Mucosa of stomach (tissue), 1 donor: ENCODE measurements at regions not wholly inside any gene's neighbourhood (a gene's known extent, or its start where the extent isn't known, plus 50 kb on each side); places are given as distances from the start of the nearest gene placed in this dataset.

ENCODE experiments used
- H3K27me3 ChIP-seq: one replicate; pipeline ENCODE4 v1.7.0; 2013; ENCODE audit warnings: mild to moderate bottlenecking, low read length; ENCODE audit not compliant: control insufficient read depth, insufficient read depth
- H3K36me3 ChIP-seq: one replicate; pipeline ENCODE4 v1.7.0; 2013; ENCODE audit warnings: low read length; ENCODE audit not compliant: control insufficient read depth, insufficient read depth
- H3K4me1 ChIP-seq: one replicate; pipeline ENCODE4 v1.7.0; 2013; ENCODE audit warnings: mild to moderate bottlenecking, low read length; ENCODE audit not compliant: control insufficient read depth, insufficient read depth
- H3K4me3 ChIP-seq: one replicate; pipeline ENCODE4 v1.7.0; 2013; ENCODE audit warnings: low read length
- H3K9ac ChIP-seq: one replicate; pipeline ENCODE4 v1.7.0; 2013; ENCODE audit warnings: mild to moderate bottlenecking, low read length, moderate library complexity
- H3K9me3 ChIP-seq: one replicate; pipeline ENCODE4 v1.7.0; 2013; ENCODE audit warnings: mild to moderate bottlenecking, low read length, moderate library complexity; ENCODE audit not compliant: control insufficient read depth
- donor health status: Pancreatic carcinoma.

DNA sequence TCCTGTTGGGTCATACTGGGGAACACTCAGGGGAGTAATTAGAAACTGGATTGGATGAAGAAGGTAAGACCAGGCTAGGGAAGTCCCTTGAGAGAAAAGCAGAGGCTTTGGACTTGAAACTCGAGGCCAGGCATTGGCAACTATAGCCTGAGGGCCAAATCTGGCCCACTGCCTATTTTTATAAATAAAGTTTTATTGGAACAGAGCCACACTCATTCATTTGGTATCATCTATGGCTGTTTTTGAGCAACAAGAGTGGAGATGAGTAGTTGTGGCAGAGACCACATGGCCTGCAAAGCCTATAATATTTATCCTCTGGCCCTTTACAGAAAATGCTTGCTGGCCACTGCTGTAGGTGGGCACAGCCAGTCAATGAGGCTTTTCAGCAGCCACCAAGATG, 301.4 kb downstream of the UACA start:
- Histone ChIP-seq H3K27me3 (peaks cover under 1% of the 10 kb centered on the region), H3K4me3 (no peak overlapping the region), H3K9me3 (no peaks in the 10 kb centered on the region), H3K36me3 (no peaks in the 10 kb centered on the region), H3K9ac (no peak overlapping the region), H3K4me1 (no peaks in the 10 kb centered on the region)

GRCh38 chr15:70461017-70461416, 302.3 kb downstream of the UACA start:
- no peak overlapping the region for H3K9ac ChIP-seq
- H3K4me1 ChIP-seq, result no peaks in the 10 kb centered on the region
- H3K4me3 ChIP-seq, result no peak overlapping the region
- H3K9me3 ChIP-seq, result no peaks in the 10 kb centered on the region
- H3K36me3 ChIP-seq, result no peaks in the 10 kb centered on the region
- no peaks in the 10 kb centered on the region for H3K27me3 ChIP-seq

DNA sequence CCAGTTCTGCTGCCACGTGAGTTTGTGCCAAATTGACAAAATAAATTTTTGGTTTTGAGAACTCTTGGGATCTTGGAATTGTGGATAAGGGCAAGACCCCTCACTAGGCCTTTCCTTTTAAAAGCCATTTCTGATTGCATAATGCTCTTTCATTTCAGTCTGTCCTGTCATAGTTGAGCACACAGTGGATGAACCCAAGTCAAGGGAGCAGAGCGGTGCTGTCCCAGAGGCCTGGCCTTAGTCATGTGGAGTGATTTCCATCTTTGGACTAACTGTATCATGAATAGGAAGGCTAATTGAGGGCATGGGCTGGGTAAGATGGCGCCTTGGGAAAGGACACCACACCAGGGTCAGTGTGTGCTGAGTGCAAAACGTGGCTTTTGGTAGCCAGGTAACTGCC, 304.0 kb downstream of the UACA start:
- Histone ChIP-seq H3K9ac (no peak overlapping the region), H3K36me3 (no peaks in the 10 kb centered on the region), H3K4me3 (no peak overlapping the region), H3K27me3 (no peaks in the 10 kb centered on the region), H3K4me1 (no peaks in the 10 kb centered on the region), H3K9me3 (no peaks in the 10 kb centered on the region)

DNA sequence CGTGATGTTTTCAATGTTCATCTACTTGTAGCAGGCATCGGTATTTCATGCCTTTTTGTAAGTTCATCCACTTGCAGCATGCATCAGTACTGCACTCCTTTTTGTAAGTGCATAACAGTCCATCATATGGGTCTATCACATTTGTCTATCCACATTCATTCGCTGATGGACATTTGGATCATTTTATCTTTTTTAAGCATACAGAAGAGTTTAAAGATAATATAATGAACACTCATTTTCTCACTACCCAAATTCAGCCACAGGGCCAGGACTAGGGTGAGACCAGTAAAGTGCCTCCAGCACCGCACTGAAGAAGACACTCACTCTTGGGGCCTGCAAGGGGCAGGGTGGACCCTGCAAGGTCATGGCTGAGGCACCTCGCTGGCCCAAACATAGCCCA, 309.6 kb downstream of the UACA start:
- Histone ChIP-seq H3K27me3 (peaks cover 11% of the 10 kb centered on the region), H3K36me3 (no peaks in the 10 kb centered on the region), H3K9ac (no peak overlapping the region), H3K9me3 (no peaks in the 10 kb centered on the region), H3K4me3 (no peak overlapping the region), H3K4me1 (no peaks in the 10 kb centered on the region)

DNA sequence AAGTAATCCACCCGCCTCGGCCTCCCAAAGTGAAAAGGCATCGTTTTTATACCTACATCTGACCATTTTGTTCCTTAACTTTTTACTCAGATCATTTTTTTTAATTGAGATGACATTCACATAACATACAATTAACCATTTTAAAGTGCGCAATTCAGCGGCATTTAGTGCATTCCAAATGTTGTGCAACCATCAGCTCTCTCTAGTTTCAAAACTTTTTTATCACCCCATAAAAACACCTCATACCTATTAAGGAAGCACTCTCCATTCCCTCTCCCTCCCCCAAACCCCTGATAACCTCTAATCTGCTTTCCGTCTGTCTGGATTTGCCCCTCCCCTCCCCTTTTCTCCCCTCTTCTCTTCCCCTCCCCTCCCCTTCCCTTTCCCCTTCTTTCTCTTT, 310.1 kb downstream of the UACA start:
- Histone ChIP-seq H3K4me3 (no peak overlapping the region), H3K9ac (no peak overlapping the region), H3K27me3 (peaks cover 15% of the 10 kb centered on the region), H3K9me3 (no peaks in the 10 kb centered on the region), H3K36me3 (no peaks in the 10 kb centered on the region), H3K4me1 (no peaks in the 10 kb centered on the region)

- Histone ChIP-seq H3K36me3 (no peaks in the 10 kb centered on the region), H3K27me3 (peaks cover 25% of the 10 kb centered on the region), H3K9ac (no peak overlapping the region), H3K9me3 (no peaks in the 10 kb centered on the region), H3K4me3 (no peak overlapping the region), H3K4me1 (no peaks in the 10 kb centered on the region)
Measured at GRCh38 chr15:70451821-70452653, 311.3 kb downstream of the UACA start.

GRCh38 chr15:70450142-70450443, 313.3 kb downstream of the UACA start:
- H3K9me3 ChIP-seq, result no peaks in the 10 kb centered on the region
- no peaks in the 10 kb centered on the region for H3K4me1 ChIP-seq
- H3K36me3 ChIP-seq, result no peaks in the 10 kb centered on the region
- no peak overlapping the region for H3K4me3 ChIP-seq
- peaks cover 28% of the 10 kb centered on the region for H3K27me3 ChIP-seq
- no peak overlapping the region for H3K9ac ChIP-seq

- H3K36me3 ChIP-seq, result no peaks in the 10 kb centered on the region
Measured at GRCh38 chr15:70449311-70450141, 313.8 kb downstream of the UACA start.

GRCh38 chr15:70447928-70448698, 315.2 kb downstream of the UACA start:
- no peak overlapping the region for H3K9ac ChIP-seq

More at GRCh38 chr15:70449311-70450141, 313.8 kb downstream of the UACA start:
- H3K27me3 ChIP-seq, result peaks cover 31% of the 10 kb centered on the region
- no peak overlapping the region for H3K9ac ChIP-seq
- H3K9me3 ChIP-seq, result no peaks in the 10 kb centered on the region
- H3K4me1 ChIP-seq, result no peaks in the 10 kb centered on the region
- H3K4me3 ChIP-seq, result no peak overlapping the region

DNA sequence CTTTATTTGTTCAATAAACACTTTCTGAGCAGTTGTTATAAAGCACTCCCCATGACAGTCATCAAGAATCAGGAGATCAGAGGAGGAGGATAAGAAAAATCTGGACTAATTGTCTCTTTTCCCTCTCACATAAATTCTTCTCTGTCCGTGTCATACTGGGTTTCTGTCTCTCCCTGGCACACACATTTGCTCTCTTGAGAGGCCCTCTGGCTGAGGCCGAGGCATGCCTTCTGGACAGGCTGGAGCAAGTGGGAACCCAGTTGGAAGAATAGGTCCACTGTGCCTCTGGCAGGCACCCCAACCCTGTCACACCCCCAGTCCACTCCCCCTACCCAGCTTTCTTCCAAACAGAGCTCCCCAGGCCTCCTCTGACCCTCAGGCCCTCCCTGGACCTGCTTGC, 315.8 kb downstream of the UACA start:
- no peak overlapping the region for H3K4me3 ChIP-seq
- H3K27me3 ChIP-seq, result peaks cover 34% of the 10 kb centered on the region
- no peaks in the 10 kb centered on the region for H3K9me3 ChIP-seq
- no peaks in the 10 kb centered on the region for H3K4me1 ChIP-seq
- H3K36me3 ChIP-seq, result no peaks in the 10 kb centered on the region
- H3K9ac ChIP-seq, result no peak overlapping the region

More at GRCh38 chr15:70447928-70448698, 315.2 kb downstream of the UACA start:
- peaks cover 31% of the 10 kb centered on the region for H3K27me3 ChIP-seq
- no peaks in the 10 kb centered on the region for H3K36me3 ChIP-seq
- H3K4me1 ChIP-seq, result no peaks in the 10 kb centered on the region
- no peak overlapping the region for H3K4me3 ChIP-seq
- H3K9me3 ChIP-seq, result no peaks in the 10 kb centered on the region

- Histone ChIP-seq H3K27me3 (peaks cover 36% of the 10 kb centered on the region), H3K36me3 (no peaks in the 10 kb centered on the region), H3K9me3 (no peaks in the 10 kb centered on the region), H3K4me3 (no peak overlapping the region), H3K9ac (no peak overlapping the region), H3K4me1 (no peaks in the 10 kb centered on the region)
Measured at GRCh38 chr15:70447081-70447480, 316.3 kb downstream of the UACA start.
